GM12872 (cell line): ENCODE measurements at regions not wholly inside any gene's neighbourhood (a gene's known extent, or its start where the extent isn't known, plus 50 kb on each side); places are given as distances from the start of the nearest gene placed in this dataset.

Experiments used
- CTCF ChIP-seq: IDR thresholded peaks from 3 replicates; pipeline ENCODE4 v1.5.1; 2011; ENCODE audit warnings: low read depth, mild to moderate bottlenecking, low read length, moderate library complexity; ENCODE audit not compliant: insufficient read depth

- no peak for TF ChIP-seq CTCF
These were observed 826.1 kb downstream of the SEMA5A start for GRCh38 chr5:8719796-8720195.

- no peak for TF ChIP-seq CTCF
These were observed 825.4 kb downstream of the SEMA5A start for GRCh38 chr5:8720506-8720905.

- TF ChIP-seq CTCF = no peak
These were observed 824.3 kb downstream of the SEMA5A start for GRCh38 chr5:8721536-8721935.

GRCh38 chr5:8726383-8727036 is 819.4 kb downstream of the SEMA5A start:
- no peak for TF ChIP-seq CTCF

- TF ChIP-seq CTCF = no peak
These were observed 818.5 kb downstream of the SEMA5A start for GRCh38 chr5:8727396-8727795.

- no peak for TF ChIP-seq CTCF
These were observed 816.4 kb downstream of the SEMA5A start for GRCh38 chr5:8729437-8729836.

- no peak for TF ChIP-seq CTCF
These were observed 815.7 kb downstream of the SEMA5A start for GRCh38 chr5:8730194-8730593.
